ENCODE measurements at regions not wholly inside any gene's neighbourhood (a gene's known extent, or its start where the extent isn't known, plus 50 kb on each side); places are given as distances from the start of the nearest gene placed in this dataset.
"Not testable (repeated sequence)": the region's sequence is repeated elsewhere in the genome, so short reads cannot be mapped to it uniquely, and the experiment has no call there.

GRCh38 chr21:9697751-9698150 is 823.6 kb upstream of the TPTE start:
- TF ChIP-seq POLR2A (IDR thresholded peaks at IDR 0.05; ENCODE audit: borderline replicate concordance, extremely low read depth, insufficient read depth, insufficient read length); SP1 (IDR thresholded peaks at IDR 0.05; ENCODE audit: low read depth); CTCF (IDR thresholded peaks at IDR 0.05 in 2 of 3, conservative IDR thresholded peaks at IDR 0.05 in 1 of 3; ENCODE audit: borderline replicate concordance in 1 of 3, insufficient read depth in 1 of 3, low read depth in 2 of 3, low read length in 2 of 3); ZNF274 (IDR thresholded peaks at IDR 0.05; ENCODE audit: low read depth, low read length); SIN3A (IDR thresholded peaks at IDR 0.05; ENCODE audit: low read depth); ELF1 (IDR thresholded peaks at IDR 0.05; ENCODE audit: borderline replicate concordance, low read depth); REST (IDR thresholded peaks at IDR 0.05; ENCODE audit: low read depth); MAX (IDR thresholded peaks at IDR 0.05); YY1 (IDR thresholded peaks at IDR 0.05; ENCODE audit: extremely low read depth, insufficient replicate concordance, low read depth, low read length); POLR2AphosphoS5 (IDR thresholded peaks at IDR 0.05; ENCODE audit: low read depth, low read length); CEBPB (IDR thresholded peaks at IDR 0.05; ENCODE audit: low read depth); RAD21 (IDR thresholded peaks at IDR 0.05; ENCODE audit: low read depth); EZH2 (IDR thresholded peaks at IDR 0.05): not testable (repeated sequence)

All from HCT116 (cell line).